IMR-90 (cell line): ENCODE measurements at regions not wholly inside any gene's neighbourhood (a gene's known extent, or its start where the extent isn't known, plus 50 kb on each side); places are given as distances from the start of the nearest gene placed in this dataset.
"Not testable (repeated sequence)": the region's sequence is repeated elsewhere in the genome, so short reads cannot be mapped to it uniquely, and the experiment has no call there.

ENCODE experiments used
- ATAC-seq: fragments of 200-7000 bp; cut with Tn5 transposase; 2 replicates; pipeline ENCODE4 v1.9.1; 2020; ENCODE audit warnings: low read depth, mild to moderate bottlenecking, moderate library complexity
- BruUV-seq: library from RNA; stranded (reverse); fragments of 400-500 nt; replicated peaks from 2 replicates; lab custom pipeline; 2021; lab: Mats Ljungman, UMichigan
- CTCF ChIA-PET: fragments of 300-600 bp; formaldehyde crosslinking; extraction: SDS; loops from one replicate; lab custom pipeline; 2021; ENCODE audit warnings: antibody characterized with exemption; lab: Yijun Ruan, JAX
- POLR2A ChIA-PET: fragments of 300-600 bp; sonication (Branson Sonifier 250); formaldehyde crosslinking; loops from one replicate; lab custom pipeline; 2022; ENCODE audit warnings: antibody characterized with exemption; ENCODE audit not compliant: unreplicated experiment; lab: Charles Lee
- DNase-seq: peaks from one replicate; pipeline ENCODE4 v3.0.0; 2013
- H2AFZ ChIP-seq: replicated peaks from 2 replicates; pipeline ENCODE3; 2013; ENCODE audit warnings: low read length, mild to moderate bottlenecking; ENCODE audit not compliant: poor library complexity
- H2AK5ac ChIP-seq: 2 replicates; pipeline ENCODE4 v1.6.1; 2013; ENCODE audit warnings: low read depth, low read length, inconsistent platforms
- H2AK9ac ChIP-seq: replicated peaks from 2 replicates; pipeline ENCODE3; 2013; ENCODE audit warnings: mild to moderate bottlenecking, low read depth, low read length, moderate library complexity; ENCODE audit not compliant: poor library complexity
- H2BK120ac ChIP-seq: 2 replicates; pipeline ENCODE4 v1.6.1; 2013; ENCODE audit warnings: low read depth, low read length, inconsistent platforms
- H2BK15ac ChIP-seq: 3 replicates; pipeline ENCODE4 v1.6.1; 2013; ENCODE audit warnings: low read depth, low read length, inconsistent platforms
- H2BK20ac ChIP-seq: 2 replicates; pipeline ENCODE4 v1.6.1; 2013; ENCODE audit warnings: low read depth, mild to moderate bottlenecking, inconsistent platforms, low read length, moderate library complexity
- H2BK5ac ChIP-seq: 2 replicates; pipeline ENCODE4 v1.6.1; 2013; ENCODE audit warnings: mild to moderate bottlenecking, low read depth, low read length, inconsistent platforms; ENCODE audit not compliant: poor library complexity, severe bottlenecking
- H3K14ac ChIP-seq: replicated peaks from 2 replicates; pipeline ENCODE4 v1.6.1; 2013; ENCODE audit warnings: low read depth, low read length, inconsistent platforms
- H3K18ac ChIP-seq: 2 replicates; pipeline ENCODE4 v1.6.1; 2013; ENCODE audit warnings: low read depth, low read length, control low read depth
- H3K23ac ChIP-seq: 2 replicates; pipeline ENCODE4 v1.6.1; 2013; ENCODE audit warnings: low read depth, low read length, inconsistent platforms
- H3K27ac ChIP-seq: 2 replicates; pipeline ENCODE4 v1.5.1; 2013; ENCODE audit warnings: mild to moderate bottlenecking, control low read depth, low read length; ENCODE audit not compliant: insufficient read depth
- H3K27me3 ChIP-seq: 2 replicates; pipeline ENCODE4 v1.6.1; 2013; ENCODE audit warnings: low read length; ENCODE audit not compliant: control insufficient read depth, insufficient read depth
- H3K36me3 ChIP-seq: 2 replicates; pipeline ENCODE4 v1.6.1; 2013; ENCODE audit warnings: low read length, mixed read lengths; ENCODE audit not compliant: control insufficient read depth, insufficient read depth
- H3K4ac ChIP-seq: 2 replicates; pipeline ENCODE4 v1.6.1; 2013; ENCODE audit warnings: low read depth, low read length, inconsistent platforms
- H3K4me1 ChIP-seq: 2 replicates; pipeline ENCODE4 v1.6.1; 2013; ENCODE audit warnings: low read length, mixed read lengths; ENCODE audit not compliant: control insufficient read depth, insufficient read depth
- H3K4me2 ChIP-seq: 2 replicates; pipeline ENCODE4 v1.6.1; 2013; ENCODE audit warnings: low read depth, mild to moderate bottlenecking, control low read depth, low read length, moderate library complexity
- H3K4me3 ChIP-seq: 2 replicates; pipeline ENCODE4 v1.5.1; 2013; ENCODE audit warnings: low read depth, mild to moderate bottlenecking, control low read depth, low read length, moderate library complexity; ENCODE audit not compliant: insufficient read depth
- H3K56ac ChIP-seq: 2 replicates; pipeline ENCODE4 v1.6.1; 2013; ENCODE audit warnings: low read length, inconsistent platforms; ENCODE audit not compliant: insufficient read depth; ENCODE audit errors: extremely low read depth
- H3K79me1 ChIP-seq, 2 experiments: 2 replicates each; pipeline ENCODE4 v1.6.1; 2013; ENCODE audit warnings: low read length in 2 of 2, inconsistent platforms in 1 of 2, low read depth in 1 of 2
- H3K9ac ChIP-seq: 2 replicates; pipeline ENCODE4 v1.6.1; 2013; ENCODE audit warnings: low read depth, low read length, control low read depth
- H3K9me1 ChIP-seq: 2 replicates; pipeline ENCODE4 v1.6.1; 2013; ENCODE audit warnings: low read length, inconsistent platforms; ENCODE audit not compliant: insufficient read depth
- H3K9me3 ChIP-seq: 2 replicates; pipeline ENCODE4 v1.6.1; 2013; ENCODE audit warnings: low read length; ENCODE audit not compliant: control insufficient read depth, insufficient read depth
- H4K20me1 ChIP-seq: 2 replicates; pipeline ENCODE4 v1.6.1; 2013; ENCODE audit warnings: low read length, inconsistent platforms; ENCODE audit not compliant: insufficient read depth
- H4K5ac ChIP-seq: 2 replicates; pipeline ENCODE4 v1.6.1; 2013; ENCODE audit warnings: mild to moderate bottlenecking, low read depth, low read length, control low read depth
- H4K8ac ChIP-seq, 2 experiments: 2 replicates each; pipeline ENCODE4 v1.6.1; 2013; ENCODE audit warnings: low read depth in 2 of 2, low read length in 2 of 2, control low read depth in 1 of 2, inconsistent platforms in 1 of 2
- H4K91ac ChIP-seq: 2 replicates; pipeline ENCODE4 v1.6.1; 2013; ENCODE audit warnings: low read depth, low read length, inconsistent platforms; ENCODE audit not compliant: insufficient read depth
- WGBS, 2 experiments: methylation state at CpG; one replicate each; pipeline versions ENCODE4 v1.1.5 to v1.1.7; 2013; ENCODE audit warnings: missing lambda C conversion rate in 2 of 2; ENCODE audit not compliant: insufficient read length in 1 of 2; ENCODE audit errors: extremely low coverage in 2 of 2; 5-methylcytosine and 5-hydroxymethylcytosine counted together
- dilution Hi-C: fragments of 300-500 bp; cut with HindIII; formaldehyde crosslinking; loops from one replicate; pipeline ENCODE4 v1.14.3; 2018; ENCODE audit warnings: low sequenced_read_pairs; ENCODE audit not compliant: unreplicated experiment
- in situ Hi-C: fragments of 300-500 bp; cut with MboI; formaldehyde crosslinking; loops from 3 replicates; pipeline ENCODE4 v1.14.3; 2019; ENCODE audit warnings: low sequenced_read_pairs, inconsistent platforms, mixed read lengths
- intact Hi-C: fragments of 100-400 bp; cut with micrococcal nuclease; formaldehyde crosslinking; loops from 2 replicates; pipeline ENCODE4 v1.10.0; 2022

GRCh38 chr2:131622874-131623273, 95.2 kb downstream of the CCDC74A start:
- in situ Hi-C loops, H3K4me2 ChIP-seq, H3K56ac ChIP-seq, H3K36me3 ChIP-seq, H3K79me1 ChIP-seq, H4K8ac ChIP-seq, POLR2A ChIA-PET, H3K4me3 ChIP-seq, intact Hi-C loops, H3K23ac ChIP-seq, H4K91ac ChIP-seq, H3K9ac ChIP-seq, H4K20me1 ChIP-seq, H2BK15ac ChIP-seq, H3K9me3 ChIP-seq, H3K27me3 ChIP-seq, H3K4ac ChIP-seq, CTCF ChIA-PET, H3K18ac ChIP-seq, H3K27ac ChIP-seq, H3K14ac ChIP-seq, dilution Hi-C loops, H4K5ac ChIP-seq, H2BK5ac ChIP-seq, H3K4me1 ChIP-seq, H2AK9ac ChIP-seq, DNase-seq, BruUV-seq, ATAC-seq, H2BK20ac ChIP-seq, H2AFZ ChIP-seq, H2BK120ac ChIP-seq, H2AK5ac ChIP-seq, H3K9me1 ChIP-seq: not testable (repeated sequence)
- no CpG with 5 or more reads among the region's 2 CpGs for WGBS, 2 experiments

GRCh38 chr2:131626011-131626410, 98.3 kb downstream of the CCDC74A start:
- H3K27me3 ChIP-seq, H2AK9ac ChIP-seq, H3K9me3 ChIP-seq, H2AFZ ChIP-seq, CTCF ChIA-PET, DNase-seq, H3K56ac ChIP-seq, ATAC-seq, POLR2A ChIA-PET, H4K91ac ChIP-seq, H3K23ac ChIP-seq, H3K9ac ChIP-seq, intact Hi-C loops, H3K9me1 ChIP-seq, dilution Hi-C loops, in situ Hi-C loops, H3K4me3 ChIP-seq, H4K8ac ChIP-seq, BruUV-seq, H3K79me1 ChIP-seq, H3K4me1 ChIP-seq, H4K20me1 ChIP-seq, H2BK15ac ChIP-seq, H2BK20ac ChIP-seq, H3K36me3 ChIP-seq: not testable (repeated sequence)
- WGBS, 2 experiments, result 70% methylated on average over 2 of the region's 10 CpGs; no CpG with 5 or more reads in 1 of the 2 experiments
- H3K4ac ChIP-seq, result peak overlapping the region; percentile 86
- H3K14ac ChIP-seq, result peak overlapping the region; percentile 71; the same call in 1 of the 2 replicates
- peak overlapping the region; percentile 30 for H2BK5ac ChIP-seq
- H4K5ac ChIP-seq, result peak overlapping the region; percentile 22; the same call in 1 of the 2 replicates
- peak overlapping the region; percentile 82; the same call in 1 of the 2 replicates for H3K27ac ChIP-seq
- peak overlapping the region; percentile 48; the same call in 1 of the 2 replicates for H3K18ac ChIP-seq
- H2AK5ac ChIP-seq, result peak overlapping the region; percentile 39; the same call in 1 of the 2 replicates
- peak overlapping the region; percentile 37 for H2BK120ac ChIP-seq
- H3K4me2 ChIP-seq, result peak overlapping the region; percentile 47; the same call in 1 of the 2 replicates
